HuH-7.5 (cell line): ENCODE measurements at regions not wholly inside any gene's neighbourhood (a gene's known extent, or its start where the extent isn't known, plus 50 kb on each side); places are given as distances from the start of the nearest gene placed in this dataset.
"Not testable (repeated sequence)": the region's sequence is repeated elsewhere in the genome, so short reads cannot be mapped to it uniquely, and the experiment has no call there.

Experiments used
- DNase-seq: peaks from one replicate; pipeline ENCODE4 v3.0.0; 2011; ENCODE audit warnings: low spot score

DNA sequence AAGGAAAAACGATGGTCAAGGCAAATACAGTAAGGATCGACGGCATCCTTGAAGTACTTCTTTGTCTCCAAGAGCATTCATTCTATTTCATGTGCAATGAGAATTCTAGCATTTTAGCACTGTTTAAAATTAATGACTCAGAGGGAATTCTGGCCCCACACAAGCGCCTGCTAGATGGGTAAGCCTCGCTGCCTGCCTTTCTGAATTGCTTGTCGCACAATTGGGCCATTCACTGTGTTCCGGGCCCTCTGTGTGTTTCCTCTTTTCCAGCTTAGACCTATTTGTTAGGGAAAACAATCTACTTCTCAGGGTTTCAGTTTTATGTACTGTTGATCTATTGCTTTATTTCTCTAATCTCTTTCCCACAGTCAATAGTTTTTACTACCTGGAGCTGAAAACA is 204.7 kb upstream of the ZNF32 start:
- no peak for DNase-seq

DNA sequence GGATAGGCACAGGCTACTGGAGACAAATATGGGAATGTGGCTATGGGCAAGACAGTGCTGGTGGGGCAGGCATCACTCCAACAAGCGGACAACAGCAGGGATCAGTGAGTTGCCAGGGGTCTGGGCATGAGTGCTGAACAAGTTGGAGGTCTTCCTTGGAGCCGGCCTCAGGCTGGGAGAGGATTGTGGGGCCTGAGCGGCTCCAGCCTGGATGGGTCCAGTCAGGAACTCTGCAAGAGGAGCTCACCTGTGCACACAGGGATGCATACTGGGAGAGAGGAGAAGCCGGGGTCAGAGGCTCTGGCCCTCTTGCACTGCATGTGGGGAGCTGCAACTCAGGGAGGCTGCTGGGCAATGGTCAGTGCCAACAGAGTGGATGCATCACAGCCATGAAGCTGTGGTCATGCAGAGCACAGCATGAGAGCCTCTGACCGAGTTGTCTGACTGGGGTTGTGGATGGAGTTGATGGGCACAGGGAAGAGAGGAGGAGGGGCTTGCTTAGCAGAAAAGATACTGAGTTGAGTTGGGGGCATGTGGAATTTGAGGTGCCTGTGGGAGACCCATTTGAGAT is 204.0 kb upstream of the ZNF32 start:
- no peak for DNase-seq

DNA sequence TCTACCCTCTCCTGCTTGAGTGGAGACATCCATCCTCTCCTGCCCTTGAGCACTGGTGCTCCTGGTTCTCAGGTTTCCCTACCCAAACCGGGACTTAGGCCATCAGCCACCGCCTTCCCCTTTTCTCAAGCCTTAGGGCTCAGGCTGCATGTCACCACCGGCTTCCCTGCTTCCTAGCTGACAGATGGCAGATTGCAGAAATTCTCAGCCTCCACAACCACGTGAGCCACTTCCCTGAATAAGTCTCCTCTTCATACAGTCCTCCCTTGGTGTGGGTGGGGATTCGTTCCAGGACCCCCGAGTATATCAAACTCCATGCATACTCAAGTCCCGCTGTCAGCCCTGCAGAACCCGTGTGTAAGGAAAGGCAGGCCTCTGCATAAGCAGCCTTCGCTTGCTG is 203.5 kb upstream of the ZNF32 start:
- no peak for DNase-seq

DNA sequence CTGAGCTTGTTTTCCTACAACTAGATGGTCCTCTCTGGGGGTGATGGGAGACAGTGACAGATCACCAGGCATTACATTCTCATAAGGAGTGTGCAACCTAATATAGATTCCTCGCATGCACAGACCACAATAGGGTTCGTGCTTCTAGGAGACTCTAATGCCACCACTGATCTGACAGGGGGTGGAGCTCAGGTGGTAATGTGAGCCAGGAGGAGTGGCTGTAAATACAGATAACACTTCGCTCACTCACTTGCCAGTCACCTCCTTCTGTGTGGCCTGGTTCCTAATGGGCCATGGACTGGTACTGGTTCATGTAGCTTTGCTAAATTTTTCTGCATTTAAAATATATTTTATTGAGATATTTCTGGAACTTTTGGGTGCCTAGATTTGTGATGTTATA is 202.3 kb upstream of the ZNF32 start:
- DNase-seq, result no peak

DNA sequence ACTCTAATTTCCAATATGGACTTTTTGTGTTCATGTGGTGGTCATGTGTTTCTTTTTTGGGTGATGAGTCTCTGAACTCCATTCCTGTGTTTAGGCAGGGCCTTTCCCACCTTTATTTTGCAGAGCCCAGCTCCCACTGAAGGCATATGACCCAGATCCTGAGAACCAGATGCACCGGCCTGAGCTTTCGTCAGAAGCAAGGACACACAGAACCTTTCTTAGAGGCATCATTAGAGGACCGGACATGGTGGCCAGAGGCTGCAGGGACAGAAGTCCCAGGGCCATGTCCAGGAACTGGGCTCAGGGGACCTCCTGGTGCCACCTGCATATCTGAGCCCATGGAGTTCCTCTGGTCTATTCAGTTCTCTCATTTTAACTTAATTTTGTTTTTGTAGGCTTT is 200.9 kb upstream of the ZNF32 start:
- no peak for DNase-seq

DNA sequence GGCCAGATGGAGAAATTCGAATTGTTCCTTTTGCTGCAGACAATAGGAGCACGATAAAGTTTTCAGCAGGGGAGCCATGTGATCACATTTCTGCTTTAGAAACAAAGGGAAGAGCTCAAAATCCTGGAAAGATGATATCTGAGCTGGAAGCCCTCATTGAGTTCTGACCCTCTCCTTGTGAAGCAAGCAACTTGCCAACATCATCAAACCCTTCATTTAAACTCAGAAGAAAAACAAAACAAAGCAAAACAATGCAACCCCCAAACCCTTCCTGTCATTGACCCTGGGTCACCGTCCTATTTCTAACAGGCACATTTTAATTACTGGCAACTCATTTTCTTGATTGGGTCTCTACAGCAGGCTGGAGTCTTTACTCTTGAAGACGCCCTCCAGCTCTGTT is 198.3 kb upstream of the ZNF32 start:
- DNase-seq, result no peak

DNA sequence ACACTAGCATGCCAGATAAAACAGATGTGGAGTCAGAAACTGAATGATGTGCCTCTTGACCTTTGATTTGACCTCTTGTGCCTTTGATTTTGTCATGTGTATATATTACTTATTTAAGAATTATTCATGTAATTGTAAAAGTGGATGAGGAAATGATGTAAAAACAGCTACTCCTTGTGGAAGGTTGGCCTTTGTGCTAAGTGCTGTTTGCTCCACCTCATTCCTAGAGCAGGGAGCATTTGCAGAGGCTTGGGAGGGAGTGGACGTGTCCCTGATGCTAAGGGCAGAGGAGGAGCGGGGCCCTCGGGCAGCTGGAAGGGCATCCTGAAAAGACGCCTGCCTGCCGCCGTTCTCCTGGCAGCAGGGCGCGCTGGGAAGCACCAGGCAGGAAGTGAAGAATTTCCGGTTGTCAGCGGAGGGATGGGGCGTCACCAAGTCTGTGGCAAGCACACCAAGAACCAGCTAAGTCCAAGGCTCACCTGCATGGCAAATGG is 197.6 kb upstream of the ZNF32 start:
- no peak for DNase-seq

DNA sequence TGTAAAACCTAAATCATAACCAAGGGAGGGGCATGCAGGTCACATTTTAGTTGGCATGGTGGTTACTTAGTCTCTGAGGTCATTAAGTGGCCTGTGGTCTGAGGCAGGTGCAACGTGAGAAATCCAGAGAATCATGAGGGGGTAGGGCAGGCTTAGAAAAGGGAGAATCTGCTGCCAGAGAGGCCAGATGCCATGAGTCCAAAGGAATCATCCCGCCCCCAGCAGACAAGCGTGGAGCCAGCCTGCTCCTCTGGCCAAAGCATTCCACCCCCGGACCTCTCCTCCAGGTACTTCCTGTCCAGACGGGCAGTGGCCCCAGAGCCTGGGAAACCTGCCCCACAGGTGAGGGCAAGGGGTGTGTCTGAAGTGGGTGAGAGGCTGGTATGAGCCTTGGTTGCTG is 196.4 kb upstream of the ZNF32 start:
- DNase-seq, result no peak

DNA sequence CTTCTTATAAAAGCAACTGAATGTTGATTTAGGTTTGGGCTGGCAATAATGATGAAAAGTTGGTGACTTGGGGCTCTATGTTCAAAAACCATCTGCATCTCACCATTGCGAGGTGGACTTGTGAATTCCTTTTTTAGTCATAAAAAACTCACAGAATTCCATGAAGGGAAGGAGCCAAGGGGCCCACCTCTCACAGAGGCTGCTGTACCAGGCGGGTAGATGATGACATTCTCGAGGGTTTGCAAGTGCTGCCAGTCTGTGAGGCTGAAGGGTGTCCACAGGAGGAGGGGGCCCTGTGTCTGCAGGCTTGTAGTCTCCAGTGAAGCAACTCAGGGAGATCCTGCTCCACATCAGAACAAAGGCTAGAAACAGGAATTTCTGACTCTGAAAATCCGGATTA is 195.5 kb upstream of the ZNF32 start:
- no peak for DNase-seq

DNA sequence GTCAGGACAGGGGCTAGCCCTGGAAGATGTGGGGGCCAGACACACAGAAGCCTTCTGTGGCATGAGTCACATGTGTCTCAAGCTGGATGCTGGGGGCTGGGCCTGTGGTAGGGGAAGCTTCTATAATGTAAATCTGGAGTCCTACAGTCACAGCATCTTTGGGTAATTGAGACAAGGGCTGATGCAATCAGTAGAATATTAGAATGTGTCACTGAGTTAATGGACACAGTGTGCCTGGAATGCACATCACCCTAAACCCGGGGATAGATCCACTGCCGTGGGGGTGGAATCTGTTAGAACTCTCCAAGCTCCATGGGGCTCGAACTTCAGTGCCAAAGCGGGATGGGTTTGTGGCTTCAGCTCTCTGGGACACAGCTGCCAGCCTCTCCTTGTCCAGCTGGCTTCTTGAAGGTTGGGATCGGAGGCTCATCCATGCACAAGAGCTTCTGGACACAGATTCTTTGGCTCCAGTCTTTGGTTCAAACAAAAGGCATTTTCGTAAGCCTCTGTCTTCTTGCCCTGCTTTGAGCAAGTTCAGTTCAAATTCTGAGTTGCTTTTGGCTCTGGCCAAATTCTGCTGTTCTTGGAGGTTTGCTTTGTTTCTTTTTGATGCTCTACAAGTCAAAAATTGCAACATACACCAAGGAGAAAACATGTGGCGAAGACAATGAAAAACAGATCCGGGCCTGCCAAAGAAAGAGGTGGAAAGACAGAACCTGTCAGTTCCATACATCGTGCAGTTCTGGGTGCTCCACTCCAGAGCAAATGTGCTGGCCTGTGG is 194.8 kb upstream of the ZNF32 start:
- no peak for DNase-seq

DNA sequence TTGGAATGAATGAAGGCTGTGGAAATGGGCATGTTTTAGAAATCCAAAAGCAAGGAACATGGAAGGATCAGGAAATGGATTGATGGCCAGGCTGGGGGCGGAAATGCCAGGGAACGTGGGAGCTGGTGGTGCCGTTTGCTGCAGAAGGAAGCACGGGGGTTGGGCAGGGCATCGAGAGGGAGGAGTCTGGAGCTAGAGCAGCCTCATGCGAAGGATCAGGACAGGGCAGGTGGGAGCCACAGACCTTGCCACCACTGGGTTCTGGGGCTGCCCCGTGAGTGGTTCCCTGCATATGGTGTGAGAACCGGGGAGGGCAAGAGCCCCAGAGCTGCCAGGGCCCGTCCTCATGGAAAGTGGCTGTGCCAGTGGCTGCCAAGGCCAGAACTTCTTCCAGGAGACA is 193.8 kb upstream of the ZNF32 start:
- DNase-seq, result no peak

DNA sequence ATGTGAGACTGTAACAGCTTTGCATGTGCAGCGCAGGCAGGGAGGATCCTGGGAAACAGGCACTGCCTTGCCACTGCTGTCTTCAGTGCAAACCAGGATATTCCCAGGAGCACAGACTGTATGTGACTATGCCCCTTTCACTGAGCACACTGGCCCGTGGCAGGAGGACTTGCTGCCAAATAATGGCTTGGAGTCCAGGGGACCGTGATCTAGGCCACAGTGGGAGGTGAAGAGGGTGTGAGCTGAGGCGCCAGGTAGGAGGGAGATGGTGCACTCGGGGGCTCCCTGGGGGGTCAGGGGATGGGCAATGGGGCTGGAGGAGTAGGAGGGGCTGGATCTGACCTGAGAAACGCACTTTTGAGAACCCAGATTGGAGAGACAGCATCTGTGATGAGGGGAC is 193.4 kb upstream of the ZNF32 start:
- no peak for DNase-seq

DNA sequence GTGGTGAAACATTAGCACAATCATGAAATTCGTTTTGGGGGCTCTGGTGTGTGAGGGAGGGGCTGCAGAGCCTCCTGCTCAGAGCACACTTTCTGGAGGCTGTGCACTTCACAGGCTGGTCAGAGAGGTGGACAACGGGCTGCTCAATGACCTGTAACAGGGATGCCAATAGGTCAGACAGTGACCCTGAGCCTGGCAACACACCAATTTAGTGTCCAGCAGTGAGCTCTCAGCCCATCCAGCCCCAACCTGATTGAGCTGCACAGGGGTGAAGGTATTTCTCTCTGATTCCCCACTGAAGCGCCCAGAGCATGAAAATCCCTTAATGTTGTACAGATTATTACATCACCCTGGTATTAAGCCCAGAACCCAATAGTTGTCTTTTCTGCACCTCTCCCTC is 191.3 kb upstream of the ZNF32 start:
- no peak for DNase-seq

DNA sequence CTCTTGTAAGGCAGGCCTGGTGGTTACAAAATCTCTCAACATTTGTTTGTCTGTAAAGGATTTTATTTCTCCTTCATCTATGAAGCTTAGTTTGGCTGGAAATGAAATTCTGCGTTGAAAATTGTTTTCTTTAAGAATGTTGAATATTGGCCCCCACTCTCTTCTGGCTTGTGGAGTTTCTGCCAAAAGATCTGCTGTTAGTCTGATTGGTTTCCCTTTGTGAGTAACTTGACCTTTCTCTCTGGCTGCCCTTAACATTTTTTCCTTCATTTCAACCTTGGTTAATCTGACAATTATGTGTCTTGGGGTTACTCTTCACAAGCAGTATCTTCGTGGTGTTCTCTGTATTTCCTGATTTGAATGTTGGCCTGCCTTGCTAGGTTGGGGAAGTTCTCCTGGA is 186.1 kb upstream of the ZNF32 start:
- DNase-seq, result not testable (repeated sequence)

DNA sequence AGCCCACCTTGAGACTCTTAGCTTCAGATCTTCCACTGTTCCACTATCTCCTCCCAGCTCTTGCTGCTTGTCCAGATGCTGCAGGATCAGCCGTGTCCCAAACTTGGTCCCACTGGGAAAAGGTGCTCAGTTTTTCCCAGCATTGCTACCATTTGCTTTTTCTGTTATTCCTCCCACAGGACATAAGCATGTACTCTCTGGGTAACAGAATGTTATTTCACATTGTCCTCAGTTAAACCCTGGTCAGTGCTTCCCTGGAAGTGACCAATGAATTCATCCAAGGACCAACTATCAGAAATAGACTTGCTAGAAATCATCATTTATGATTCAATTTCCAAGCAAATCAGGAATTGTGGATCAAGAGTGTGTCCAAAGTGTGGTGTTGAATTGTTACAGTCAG is 179.2 kb upstream of the ZNF32 start:
- DNase-seq, result no peak

DNA sequence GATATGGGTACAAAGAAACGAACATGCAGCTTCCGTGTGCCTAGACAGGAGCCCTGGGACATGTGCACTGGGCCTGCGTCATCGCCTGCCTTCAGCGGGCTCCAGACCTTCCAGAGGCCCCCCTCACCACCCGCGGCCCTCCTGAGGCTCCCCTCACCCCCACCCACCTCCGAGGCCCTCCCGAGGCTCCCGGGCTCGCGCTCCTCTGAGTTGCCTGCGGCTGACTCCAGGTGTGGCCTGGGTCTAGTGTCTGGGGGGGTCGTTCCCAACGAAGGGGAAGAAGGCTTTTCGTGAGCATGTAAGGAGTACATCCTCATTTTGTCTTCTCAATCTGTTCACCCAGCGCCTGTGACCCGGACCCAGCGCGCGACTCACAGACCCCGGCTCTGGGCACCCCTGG is 177.3 kb upstream of the ZNF32 start:
- DNase-seq, result no peak

DNA sequence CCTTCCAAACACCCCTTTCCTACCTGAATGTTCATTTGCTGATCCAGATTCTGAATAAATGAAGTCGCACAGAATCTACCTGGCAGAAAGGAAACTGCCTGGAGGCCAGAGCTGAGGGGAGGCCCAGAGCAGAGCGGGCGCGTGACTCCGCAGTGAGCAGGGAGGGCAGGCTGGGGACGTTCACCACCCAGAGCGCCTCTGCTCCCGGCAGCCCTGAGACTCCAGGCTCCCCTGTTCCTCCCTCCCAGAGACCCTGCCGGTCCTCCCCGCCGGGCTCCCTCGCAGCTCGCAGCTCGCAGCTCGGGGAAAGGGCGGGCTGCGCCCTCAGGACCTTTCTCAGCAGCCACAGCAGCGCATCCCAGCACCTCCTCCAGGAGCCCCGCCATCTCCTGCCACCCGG is 176.7 kb upstream of the ZNF32 start:
- DNase-seq, result no peak

DNA sequence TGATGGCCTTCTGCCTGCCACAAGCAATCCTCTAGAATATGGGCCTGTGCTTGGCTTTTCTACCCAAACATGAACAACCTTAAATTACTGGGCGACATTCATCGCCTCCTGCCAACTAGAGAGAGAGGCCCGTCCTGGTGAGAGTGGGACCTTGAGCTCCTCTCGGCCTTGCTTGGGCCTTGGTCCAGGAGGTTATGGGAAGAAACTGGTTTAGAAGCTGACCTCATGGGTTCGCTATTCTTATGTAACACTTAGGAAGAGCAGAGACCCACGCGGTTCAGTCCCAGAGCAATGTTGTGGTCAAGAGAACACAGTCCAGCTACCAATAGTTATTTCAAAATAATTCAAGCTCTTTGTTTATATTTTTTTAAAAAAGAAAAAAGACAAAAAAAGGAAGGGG is 176.3 kb upstream of the ZNF32 start:
- DNase-seq, result no peak

DNA sequence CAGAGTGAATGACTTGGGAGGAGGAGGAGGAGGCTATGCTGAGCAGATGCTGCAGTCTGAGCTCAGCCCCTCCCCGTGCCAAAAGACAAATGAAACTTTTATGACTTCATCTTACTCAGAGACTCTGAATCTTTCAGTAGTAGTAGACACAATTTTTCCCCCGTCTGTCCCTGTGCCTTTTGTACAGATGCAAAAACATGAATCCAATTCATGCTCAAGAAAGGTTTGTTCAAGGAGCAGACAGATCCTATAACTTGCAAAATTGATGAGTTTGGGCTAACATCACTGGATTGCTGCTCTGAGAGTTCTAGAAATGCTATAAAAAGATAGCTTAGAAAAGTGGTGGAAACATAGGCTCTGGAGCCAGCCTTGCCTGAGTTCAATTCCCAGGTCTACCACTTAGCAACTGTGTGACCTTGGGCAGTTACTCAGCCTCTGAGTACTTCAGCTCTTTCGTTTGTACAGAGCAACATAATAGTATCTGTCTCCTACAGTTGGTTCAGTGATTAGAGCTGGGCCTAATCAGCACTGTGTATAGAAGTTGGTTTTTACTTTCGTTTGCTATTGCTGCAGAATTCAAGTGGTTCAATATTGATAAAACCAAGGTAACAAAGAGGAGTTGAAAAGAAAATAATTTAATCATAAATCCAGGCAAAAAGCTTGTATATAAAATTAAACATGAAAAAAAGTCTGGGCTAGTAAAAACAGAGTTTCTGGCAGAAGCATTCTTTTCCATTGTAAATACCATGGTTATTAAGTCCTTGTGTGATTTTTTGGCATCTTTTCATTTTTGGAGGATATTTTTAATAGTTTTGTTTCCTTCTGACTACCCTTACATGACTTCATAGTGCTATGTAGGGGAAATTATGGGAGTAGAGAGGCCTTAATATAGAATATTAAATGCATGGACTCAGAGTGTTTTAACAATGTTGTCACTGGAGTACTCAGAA is 174.2 kb upstream of the ZNF32 start:
- no peak for DNase-seq

DNA sequence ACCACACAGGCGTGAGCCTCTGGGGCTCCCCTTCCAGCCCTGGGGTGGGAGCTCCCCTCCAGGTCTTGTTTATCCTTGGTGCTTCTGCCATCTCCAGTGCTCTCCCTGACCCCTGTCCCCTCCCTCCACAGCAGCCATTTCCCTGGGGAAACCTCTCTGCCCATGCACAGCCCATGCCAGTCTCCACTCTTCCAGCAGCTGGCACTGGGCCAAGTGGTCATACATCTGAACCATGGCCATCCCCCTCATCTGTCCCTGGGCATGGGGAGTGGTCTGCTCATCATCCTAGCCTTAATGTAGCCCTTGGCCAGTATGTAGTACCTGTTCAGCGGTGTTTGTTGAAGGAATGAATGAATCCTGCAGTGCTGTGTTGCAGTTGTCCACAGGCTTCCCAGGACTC is 172.4 kb upstream of the ZNF32 start:
- no peak for DNase-seq

DNA sequence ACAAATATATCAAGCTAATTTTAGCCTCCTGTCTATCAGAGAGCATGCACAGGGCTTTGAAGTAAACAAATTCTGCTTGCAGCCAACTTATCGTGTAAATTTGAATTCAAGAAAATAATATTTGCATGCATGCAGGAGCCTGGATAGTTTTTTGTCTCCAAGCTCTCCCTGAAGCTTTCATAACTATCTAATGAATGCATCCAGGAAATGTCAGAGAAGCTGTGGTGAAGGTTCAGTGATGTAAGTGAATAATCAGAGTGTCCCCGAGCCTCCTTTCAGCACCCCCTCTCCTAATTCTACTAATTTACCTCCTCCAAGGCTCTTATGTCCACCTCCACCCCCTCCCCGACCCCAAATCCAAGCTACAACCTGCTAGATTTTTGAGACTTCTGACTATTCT is 172.0 kb upstream of the ZNF32 start:
- no peak for DNase-seq

DNA sequence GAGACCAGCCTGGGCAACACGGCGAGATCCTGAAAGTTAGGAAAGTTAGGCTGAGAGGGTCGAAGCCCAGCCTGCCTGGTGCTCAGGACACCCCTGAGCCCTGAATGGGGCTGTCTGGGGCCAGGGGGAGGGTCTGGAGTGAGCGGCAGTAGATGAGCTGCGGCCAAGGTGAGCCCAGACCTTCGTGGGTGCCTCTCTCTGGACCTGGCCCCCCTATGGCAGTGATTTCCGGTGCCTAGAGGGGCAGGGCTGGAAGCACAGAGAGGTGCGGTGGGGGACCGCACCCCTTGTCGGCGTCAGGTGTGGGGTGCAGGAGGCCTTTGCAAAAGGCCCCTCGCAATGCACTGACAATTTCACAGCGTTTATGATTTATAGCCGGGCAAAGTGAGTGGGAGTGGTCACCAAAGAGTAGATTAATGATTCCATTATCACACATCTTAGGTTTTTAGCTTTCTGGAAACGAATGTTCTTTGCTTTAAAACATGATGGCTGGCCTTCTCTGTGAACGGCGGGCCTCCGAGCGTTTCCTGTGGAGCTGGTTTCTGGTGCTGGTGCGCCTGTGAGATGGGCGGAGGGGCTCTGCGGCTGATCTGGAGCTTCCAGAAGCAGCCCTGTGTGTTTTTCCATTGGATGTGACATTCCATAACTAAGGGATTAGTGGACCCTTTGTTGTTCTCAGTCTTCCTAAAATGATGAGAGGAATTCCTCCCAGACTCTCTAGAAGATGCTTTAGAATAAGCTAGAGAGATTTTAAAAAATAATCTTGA is 171.0 kb upstream of the ZNF32 start:
- no peak for DNase-seq
